Endothelial cell of umbilical vein (primary cell): ENCODE measurements at regions not wholly inside any gene's neighbourhood (a gene's known extent, or its start where the extent isn't known, plus 50 kb on each side); places are given as distances from the start of the nearest gene placed in this dataset.

ENCODE experiments used
- EZH2 ChIP-seq: IDR thresholded peaks from 2 replicates; pipeline ENCODE4 v1.6.1; 2012; ENCODE audit warnings: borderline replicate concordance, low read depth, mild to moderate bottlenecking, moderate library complexity, low read length, inconsistent platforms; ENCODE audit not compliant: severe bottlenecking
- FOS ChIP-seq: IDR thresholded peaks from 2 replicates; pipeline ENCODE4 v1.6.1; 2011; ENCODE audit warnings: mild to moderate bottlenecking, low read length, moderate library complexity, borderline replicate concordance; ENCODE audit not compliant: insufficient read depth
- GATA2 ChIP-seq: IDR thresholded peaks from 2 replicates; pipeline ENCODE4 v1.7.0; 2011; ENCODE audit warnings: low read depth, mild to moderate bottlenecking, moderate library complexity, mixed read lengths, low read length; ENCODE audit not compliant: insufficient read length, insufficient read depth
- POLR2A ChIP-seq: IDR thresholded peaks from 2 replicates; pipeline ENCODE4 v1.6.1; 2012; ENCODE audit warnings: low read depth, mild to moderate bottlenecking, control low read depth, low read length
- POLR2AphosphoS5 ChIP-seq: IDR thresholded peaks from 2 replicates; pipeline ENCODE4 v1.6.1; 2012; ENCODE audit warnings: low read depth, mild to moderate bottlenecking, control low read depth, low read length, moderate library complexity; ENCODE audit not compliant: insufficient read depth
- TF ChIP-seq, protein P1 (sequence below): IDR thresholded peaks from 2 replicates; pipeline ENCODE4 v1.6.1; 2011; ENCODE audit not compliant: insufficient read depth, insufficient read length
- TF ChIP-seq, protein P2 (sequence below), 2 donors: IDR thresholded peaks; 1 replicate in 1 of 2; 2 replicates in 1 of 2; pipeline ENCODE4 v1.5.1; 2011; ENCODE audit warnings: low read length in 2 of 2, mild to moderate bottlenecking in 2 of 2, moderate library complexity in 2 of 2, control low read depth in 1 of 2, inconsistent platforms in 1 of 2, low read depth in 1 of 2; ENCODE audit not compliant: insufficient read depth in 1 of 2; ENCODE audit errors: extremely low read depth in 1 of 2

DNA sequence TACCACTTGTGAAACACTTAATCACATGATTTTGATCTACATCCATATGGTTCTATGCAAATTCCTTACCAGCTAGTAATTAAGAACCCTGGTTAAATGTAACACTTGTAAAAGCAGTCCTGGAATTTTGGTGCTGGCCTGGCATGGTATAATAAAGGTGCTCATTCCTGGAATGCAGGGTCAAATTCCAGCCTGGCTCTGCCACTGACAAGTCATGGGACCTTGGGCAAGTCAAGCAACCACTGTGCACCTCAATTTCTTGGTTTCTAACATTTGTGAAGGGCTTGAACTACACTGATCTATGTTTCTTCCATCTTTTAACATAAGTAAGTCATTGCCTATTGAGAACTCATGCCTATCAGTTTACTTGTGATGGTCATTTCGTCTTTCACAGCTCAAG is 91.9 kb upstream of the PIK3CG start:
- TF ChIP-seq, protein P1, sequence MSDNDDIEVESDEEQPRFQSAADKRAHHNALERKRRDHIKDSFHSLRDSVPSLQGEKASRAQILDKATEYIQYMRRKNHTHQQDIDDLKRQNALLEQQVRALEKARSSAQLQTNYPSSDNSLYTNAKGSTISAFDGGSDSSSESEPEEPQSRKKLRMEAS = no peak
- TF ChIP-seq, protein P2, sequence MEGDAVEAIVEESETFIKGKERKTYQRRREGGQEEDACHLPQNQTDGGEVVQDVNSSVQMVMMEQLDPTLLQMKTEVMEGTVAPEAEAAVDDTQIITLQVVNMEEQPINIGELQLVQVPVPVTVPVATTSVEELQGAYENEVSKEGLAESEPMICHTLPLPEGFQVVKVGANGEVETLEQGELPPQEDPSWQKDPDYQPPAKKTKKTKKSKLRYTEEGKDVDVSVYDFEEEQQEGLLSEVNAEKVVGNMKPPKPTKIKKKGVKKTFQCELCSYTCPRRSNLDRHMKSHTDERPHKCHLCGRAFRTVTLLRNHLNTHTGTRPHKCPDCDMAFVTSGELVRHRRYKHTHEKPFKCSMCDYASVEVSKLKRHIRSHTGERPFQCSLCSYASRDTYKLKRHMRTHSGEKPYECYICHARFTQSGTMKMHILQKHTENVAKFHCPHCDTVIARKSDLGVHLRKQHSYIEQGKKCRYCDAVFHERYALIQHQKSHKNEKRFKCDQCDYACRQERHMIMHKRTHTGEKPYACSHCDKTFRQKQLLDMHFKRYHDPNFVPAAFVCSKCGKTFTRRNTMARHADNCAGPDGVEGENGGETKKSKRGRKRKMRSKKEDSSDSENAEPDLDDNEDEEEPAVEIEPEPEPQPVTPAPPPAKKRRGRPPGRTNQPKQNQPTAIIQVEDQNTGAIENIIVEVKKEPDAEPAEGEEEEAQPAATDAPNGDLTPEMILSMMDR (IDR thresholded peaks at IDR 0.05; ENCODE audit: extremely low read depth in 1 of 2, insufficient read depth in 1 of 2, low read depth in 1 of 2, low read length in 2 of 2) = no peak
- TF ChIP-seq POLR2A (no peak), POLR2AphosphoS5 (no peak), GATA2 (no peak), EZH2 (no peak), FOS (no peak)
